HG02610 (cell line): ENCODE measurements at regions not wholly inside any gene's neighbourhood (a gene's known extent, or its start where the extent isn't known, plus 50 kb on each side); places are given as distances from the start of the nearest gene placed in this dataset.

ENCODE experiments used
- ATAC-seq: cut with Tn5 transposase; IDR thresholded peaks from one replicate; pipeline ENCODE4 v1.9.1; 2021; ENCODE audit warnings: mild to moderate bottlenecking, moderate library complexity; ENCODE audit not compliant: unreplicated experiment

- ATAC-seq = no peak
Observed at GRCh38 chr4:26067035-26067434, 153.0 kb downstream of the SMIM20 start.

- ATAC-seq = no peak
Observed at GRCh38 chr4:26069218-26069617, 155.2 kb downstream of the SMIM20 start.

- no peak for ATAC-seq
Observed at GRCh38 chr4:26071688-26072087, 157.7 kb downstream of the SMIM20 start.

- ATAC-seq = no peak
Observed at GRCh38 chr4:26073886-26074560, 160.0 kb downstream of the SMIM20 start.

GRCh38 chr4:26074712-26075430, 160.9 kb downstream of the SMIM20 start:
- peak; percentile 76 for ATAC-seq

GRCh38 chr4:26075583-26075982, 161.6 kb downstream of the SMIM20 start:
- peak; percentile 4 for ATAC-seq

- ATAC-seq = peak; percentile 84
Observed at GRCh38 chr4:26076000-26076587, 162.1 kb downstream of the SMIM20 start.

- no peak for ATAC-seq
Observed at GRCh38 chr4:26076896-26077295, 162.9 kb downstream of the SMIM20 start.

- no peak for ATAC-seq
Observed at GRCh38 chr4:26077756-26078155, 163.7 kb downstream of the SMIM20 start.

GRCh38 chr4:26080870-26081628, 167.0 kb downstream of the SMIM20 start:
- ATAC-seq = no peak

- no peak for ATAC-seq
Observed at GRCh38 chr4:26081795-26082498, 167.9 kb downstream of the SMIM20 start.

GRCh38 chr4:26082565-26082964, 168.5 kb downstream of the SMIM20 start:
- no peak for ATAC-seq

GRCh38 chr4:26083987-26084386, 170.0 kb downstream of the SMIM20 start:
- peak; percentile 63 for ATAC-seq

GRCh38 chr4:26084414-26084813, 170.4 kb downstream of the SMIM20 start:
- no peak for ATAC-seq

GRCh38 chr4:26085551-26085950, 171.5 kb downstream of the SMIM20 start:
- ATAC-seq = no peak

GRCh38 chr4:26086621-26087441, 172.8 kb downstream of the SMIM20 start:
- no peak for ATAC-seq

- peak; percentile 84 for ATAC-seq
Observed at GRCh38 chr4:26088433-26088928, 174.5 kb downstream of the SMIM20 start.

GRCh38 chr4:26093551-26093950, 179.5 kb downstream of the SMIM20 start:
- ATAC-seq = no peak

- ATAC-seq = no peak
Observed at GRCh38 chr4:26094076-26094475, 180.1 kb downstream of the SMIM20 start.

GRCh38 chr4:26094911-26095310, 180.9 kb downstream of the SMIM20 start:
- ATAC-seq = no peak
